ENCODE measurements at regions not wholly inside any gene's neighbourhood (a gene's known extent, or its start where the extent isn't known, plus 50 kb on each side); places are given as distances from the start of the nearest gene placed in this dataset.
"Not testable (repeated sequence)": the region's sequence is repeated elsewhere in the genome, so short reads cannot be mapped to it uniquely, and the experiment has no call there.

GRCh38 chr18:79604913-79605880 is 74.4 kb upstream of the CTDP1 start:
- no peak overlapping the region for H3K27ac ChIP-seq (ENCODE audit: low read length)
- H3K27me3 ChIP-seq (ENCODE audit: low read length): no peaks in the 10 kb centered on the region
- no peak overlapping the region for H2AFZ ChIP-seq (ENCODE audit: low read length)
- H3K9me2 ChIP-seq (replicated peaks; ENCODE audit: insufficient read depth, low read length): no peaks in the 10 kb centered on the region
- no peaks in the 10 kb centered on the region for H3K4me1 ChIP-seq (ENCODE audit: low read length)
- no peak for DNase-seq
- H3K79me2 ChIP-seq (ENCODE audit: low read length): no peaks in the 10 kb centered on the region
- no peaks in the 10 kb centered on the region for H4K20me1 ChIP-seq (ENCODE audit: insufficient read depth, low read depth, low read length)
- no peaks in the 10 kb centered on the region for H3K36me3 ChIP-seq (ENCODE audit: insufficient read depth, low read length)
- no peaks in the 10 kb centered on the region for H3K9me3 ChIP-seq (ENCODE audit: low read length)
- H3K4me2 ChIP-seq (ENCODE audit: low read depth, low read length, poor library complexity, severe bottlenecking): no peak overlapping the region
- no peak overlapping the region for H3K9ac ChIP-seq (ENCODE audit: low read length)
- no peak overlapping the region for H3K4me3 ChIP-seq (ENCODE audit: low read length)

- not testable (repeated sequence) for H4K20me1 ChIP-seq (ENCODE audit: insufficient read depth, low read depth, low read length); H3K36me3 ChIP-seq (ENCODE audit: insufficient read depth, low read length); H3K4me3 ChIP-seq (ENCODE audit: low read length); H3K9me2 ChIP-seq (replicated peaks; ENCODE audit: insufficient read depth, low read length); H2AFZ ChIP-seq (ENCODE audit: low read length); H3K4me2 ChIP-seq (ENCODE audit: low read depth, low read length, poor library complexity, severe bottlenecking); DNase-seq; H3K4me1 ChIP-seq (ENCODE audit: low read length); H3K9ac ChIP-seq (ENCODE audit: low read length); H3K27ac ChIP-seq (ENCODE audit: low read length); H3K9me3 ChIP-seq (ENCODE audit: low read length); H3K27me3 ChIP-seq (ENCODE audit: low read length); H3K79me2 ChIP-seq (ENCODE audit: low read length)
Observed at GRCh38 chr18:79606071-79606470, 73.5 kb upstream of the CTDP1 start.

DNA sequence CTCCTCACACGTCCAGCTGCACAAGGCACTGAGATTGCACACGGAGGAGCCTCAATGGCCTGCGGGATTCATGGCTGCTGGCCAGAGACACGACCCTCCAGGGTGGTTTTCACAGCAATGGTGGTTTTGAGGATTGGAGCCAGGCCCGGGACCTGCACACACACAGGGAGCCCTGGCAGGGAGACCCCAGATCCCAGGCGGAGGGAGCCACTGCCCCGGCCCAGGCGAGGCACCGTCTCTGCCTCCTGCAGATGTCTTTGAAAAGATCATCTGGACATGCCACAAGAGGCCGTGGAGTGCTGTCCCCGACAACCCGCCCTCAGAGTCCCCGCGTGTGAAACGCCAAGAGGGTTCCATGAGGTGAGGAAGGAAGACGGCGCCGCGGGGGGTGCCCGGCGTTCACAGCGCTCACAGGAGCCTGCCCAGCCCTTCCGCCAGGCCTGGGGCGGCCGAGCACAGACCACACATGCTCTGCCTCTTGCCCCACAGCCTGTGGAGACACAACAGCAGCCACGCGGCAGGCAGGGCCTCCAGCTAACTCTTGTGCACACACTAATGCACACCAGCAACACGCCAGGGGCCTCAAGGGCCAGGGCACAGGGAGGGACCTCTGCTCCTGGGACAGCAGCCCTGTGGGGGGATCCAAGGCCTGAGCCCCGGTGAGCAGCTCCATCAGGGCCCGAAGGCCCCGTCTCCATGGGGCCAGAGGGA is 72.8 kb upstream of the CTDP1 start:
- Histone ChIP-seq H3K4me2 (ENCODE audit: low read depth, low read length, poor library complexity, severe bottlenecking) (no peak overlapping the region), H3K36me3 (ENCODE audit: insufficient read depth, low read length) (no peaks in the 10 kb centered on the region), H3K4me3 (ENCODE audit: low read length) (no peak overlapping the region), H3K27me3 (ENCODE audit: low read length) (no peaks in the 10 kb centered on the region), H3K9me3 (ENCODE audit: low read length) (no peaks in the 10 kb centered on the region), H2AFZ (ENCODE audit: low read length) (no peak overlapping the region), H3K9ac (ENCODE audit: low read length) (no peak overlapping the region), H3K9me2 (replicated peaks; ENCODE audit: insufficient read depth, low read length) (no peaks in the 10 kb centered on the region), H3K27ac (ENCODE audit: low read length) (no peak overlapping the region), H3K79me2 (ENCODE audit: low read length) (no peaks in the 10 kb centered on the region), H3K4me1 (ENCODE audit: low read length) (no peaks in the 10 kb centered on the region), H4K20me1 (ENCODE audit: insufficient read depth, low read depth, low read length) (no peaks in the 10 kb centered on the region)
- no peak for DNase-seq

GRCh38 chr18:79607361-79607952 is 72.1 kb upstream of the CTDP1 start:
- no peaks in the 10 kb centered on the region for H3K4me1 ChIP-seq (ENCODE audit: low read length)
- H4K20me1 ChIP-seq (ENCODE audit: insufficient read depth, low read depth, low read length): no peaks in the 10 kb centered on the region
- no peak for DNase-seq
- H2AFZ ChIP-seq (ENCODE audit: low read length): no peak overlapping the region
- no peaks in the 10 kb centered on the region for H3K27me3 ChIP-seq (ENCODE audit: low read length)
- no peak overlapping the region for H3K27ac ChIP-seq (ENCODE audit: low read length)
- H3K79me2 ChIP-seq (ENCODE audit: low read length): no peaks in the 10 kb centered on the region
- H3K9ac ChIP-seq (ENCODE audit: low read length): no peak overlapping the region
- no peaks in the 10 kb centered on the region for H3K9me2 ChIP-seq (replicated peaks; ENCODE audit: insufficient read depth, low read length)
- H3K36me3 ChIP-seq (ENCODE audit: insufficient read depth, low read length): no peaks in the 10 kb centered on the region
- no peaks in the 10 kb centered on the region for H3K9me3 ChIP-seq (ENCODE audit: low read length)
- no peak overlapping the region for H3K4me3 ChIP-seq (ENCODE audit: low read length)
- no peak overlapping the region for H3K4me2 ChIP-seq (ENCODE audit: low read depth, low read length, poor library complexity, severe bottlenecking)

DNA sequence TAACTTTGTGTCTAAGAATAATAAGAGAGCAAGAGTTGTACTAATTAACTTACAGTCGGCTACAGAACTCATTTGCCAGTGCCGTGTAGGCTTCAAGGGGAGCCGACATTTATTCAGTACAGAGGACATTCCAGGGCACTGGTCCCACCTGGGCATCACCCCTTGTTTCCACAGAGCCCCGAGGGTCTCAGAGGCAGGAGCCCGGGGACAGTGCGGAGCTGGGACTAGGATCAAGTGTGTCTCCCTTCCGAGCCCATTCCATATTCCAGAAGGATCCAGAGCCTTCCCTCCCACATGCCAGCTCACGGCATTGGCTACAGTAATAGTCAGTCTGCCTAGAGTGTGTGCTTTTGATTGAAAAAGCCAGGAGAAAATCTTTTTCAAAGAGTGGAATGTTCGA is 71.5 kb upstream of the CTDP1 start:
- no peaks in the 10 kb centered on the region for H3K9me2 ChIP-seq (replicated peaks; ENCODE audit: insufficient read depth, low read length)
- H3K9ac ChIP-seq (ENCODE audit: low read length): no peak overlapping the region
- H2AFZ ChIP-seq (ENCODE audit: low read length): no peak overlapping the region
- H3K4me1 ChIP-seq (ENCODE audit: low read length): no peaks in the 10 kb centered on the region
- H3K79me2 ChIP-seq (ENCODE audit: low read length): no peaks in the 10 kb centered on the region
- H3K9me3 ChIP-seq (ENCODE audit: low read length): no peaks in the 10 kb centered on the region
- H3K4me3 ChIP-seq (ENCODE audit: low read length): no peak overlapping the region
- no peaks in the 10 kb centered on the region for H3K36me3 ChIP-seq (ENCODE audit: insufficient read depth, low read length)
- no peaks in the 10 kb centered on the region for H4K20me1 ChIP-seq (ENCODE audit: insufficient read depth, low read depth, low read length)
- no peak overlapping the region for H3K27ac ChIP-seq (ENCODE audit: low read length)
- no peak for DNase-seq
- no peaks in the 10 kb centered on the region for H3K27me3 ChIP-seq (ENCODE audit: low read length)
- H3K4me2 ChIP-seq (ENCODE audit: low read depth, low read length, poor library complexity, severe bottlenecking): no peak overlapping the region

- Histone ChIP-seq H3K27ac (ENCODE audit: low read length) (no peak overlapping the region), H3K9ac (ENCODE audit: low read length) (no peak overlapping the region), H3K27me3 (ENCODE audit: low read length) (no peaks in the 10 kb centered on the region), H3K36me3 (ENCODE audit: insufficient read depth, low read length) (no peaks in the 10 kb centered on the region), H3K4me3 (ENCODE audit: low read length) (no peak overlapping the region), H2AFZ (ENCODE audit: low read length) (no peak overlapping the region), H4K20me1 (ENCODE audit: insufficient read depth, low read depth, low read length) (no peaks in the 10 kb centered on the region), H3K9me2 (replicated peaks; ENCODE audit: insufficient read depth, low read length) (no peaks in the 10 kb centered on the region), H3K9me3 (ENCODE audit: low read length) (no peaks in the 10 kb centered on the region), H3K4me2 (ENCODE audit: low read depth, low read length, poor library complexity, severe bottlenecking) (no peak overlapping the region), H3K79me2 (ENCODE audit: low read length) (no peaks in the 10 kb centered on the region), H3K4me1 (ENCODE audit: low read length) (no peaks in the 10 kb centered on the region)
- no peak for DNase-seq
Observed at GRCh38 chr18:79608535-79608934, 71.1 kb upstream of the CTDP1 start.

DNA sequence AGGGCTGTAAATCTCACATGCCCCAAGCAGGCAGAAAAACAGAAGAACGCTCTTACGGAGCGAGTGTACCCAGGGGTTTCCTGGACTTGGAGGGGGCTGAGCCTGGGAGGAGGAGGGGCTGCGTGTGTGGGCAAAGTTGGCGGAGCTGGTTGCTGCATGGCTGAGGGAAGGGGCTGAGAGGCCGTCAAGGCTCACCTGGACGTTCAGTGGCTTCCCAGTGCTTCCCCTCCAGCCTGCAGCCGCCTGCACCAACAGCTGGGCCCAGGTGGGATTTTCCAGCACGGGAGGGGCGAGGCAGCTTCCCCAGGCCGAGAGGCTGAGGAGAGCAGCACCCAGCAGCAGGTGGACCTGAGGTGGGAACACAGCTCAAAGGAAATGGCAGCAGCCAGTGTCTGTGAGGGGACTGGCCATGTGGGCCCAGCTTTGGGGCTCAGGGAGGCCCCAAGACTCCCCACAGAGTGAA is 70.6 kb upstream of the CTDP1 start:
- no peaks in the 10 kb centered on the region for H3K4me1 ChIP-seq (ENCODE audit: low read length)
- no peak overlapping the region for H3K9ac ChIP-seq (ENCODE audit: low read length)
- no peak overlapping the region for H3K4me2 ChIP-seq (ENCODE audit: low read depth, low read length, poor library complexity, severe bottlenecking)
- H3K79me2 ChIP-seq (ENCODE audit: low read length): no peaks in the 10 kb centered on the region
- H3K9me2 ChIP-seq (replicated peaks; ENCODE audit: insufficient read depth, low read length): no peaks in the 10 kb centered on the region
- H4K20me1 ChIP-seq (ENCODE audit: insufficient read depth, low read depth, low read length): no peaks in the 10 kb centered on the region
- no peaks in the 10 kb centered on the region for H3K9me3 ChIP-seq (ENCODE audit: low read length)
- no peak for DNase-seq
- no peak overlapping the region for H3K27ac ChIP-seq (ENCODE audit: low read length)
- no peaks in the 10 kb centered on the region for H3K36me3 ChIP-seq (ENCODE audit: insufficient read depth, low read length)
- no peak overlapping the region for H3K4me3 ChIP-seq (ENCODE audit: low read length)
- H3K27me3 ChIP-seq (ENCODE audit: low read length): no peaks in the 10 kb centered on the region
- H2AFZ ChIP-seq (ENCODE audit: low read length): no peak overlapping the region

- H3K4me3 ChIP-seq (ENCODE audit: low read length): no peak overlapping the region
- no peaks in the 10 kb centered on the region for H4K20me1 ChIP-seq (ENCODE audit: insufficient read depth, low read depth, low read length)
- no peaks in the 10 kb centered on the region for H3K27me3 ChIP-seq (ENCODE audit: low read length)
- H3K36me3 ChIP-seq (ENCODE audit: insufficient read depth, low read length): no peaks in the 10 kb centered on the region
- no peak for DNase-seq
- H3K4me2 ChIP-seq (ENCODE audit: low read depth, low read length, poor library complexity, severe bottlenecking): no peak overlapping the region
- no peak overlapping the region for H2AFZ ChIP-seq (ENCODE audit: low read length)
- H3K79me2 ChIP-seq (ENCODE audit: low read length): no peaks in the 10 kb centered on the region
- H3K9ac ChIP-seq (ENCODE audit: low read length): no peak overlapping the region
- no peaks in the 10 kb centered on the region for H3K4me1 ChIP-seq (ENCODE audit: low read length)
- H3K9me3 ChIP-seq (ENCODE audit: low read length): no peaks in the 10 kb centered on the region
- H3K9me2 ChIP-seq (replicated peaks; ENCODE audit: insufficient read depth, low read length): no peaks in the 10 kb centered on the region
- no peak overlapping the region for H3K27ac ChIP-seq (ENCODE audit: low read length)
Observed at GRCh38 chr18:79609841-79610281, 69.7 kb upstream of the CTDP1 start.
